GM18505 (cell line): ENCODE measurements at regions not wholly inside any gene's neighbourhood (a gene's known extent, or its start where the extent isn't known, plus 50 kb on each side); places are given as distances from the start of the nearest gene placed in this dataset.

ENCODE experiments used
- ATAC-seq: cut with Tn5 transposase; IDR thresholded peaks from one replicate; pipeline ENCODE4 v1.9.1; 2021; ENCODE audit not compliant: unreplicated experiment
- POLR2A ChIP-seq: IDR thresholded peaks from 4 replicates; pipeline ENCODE4 v1.6.1; 2011; ENCODE audit warnings: borderline replicate concordance; ENCODE audit not compliant: insufficient read depth, insufficient read length; ENCODE audit errors: extremely low read depth

DNA sequence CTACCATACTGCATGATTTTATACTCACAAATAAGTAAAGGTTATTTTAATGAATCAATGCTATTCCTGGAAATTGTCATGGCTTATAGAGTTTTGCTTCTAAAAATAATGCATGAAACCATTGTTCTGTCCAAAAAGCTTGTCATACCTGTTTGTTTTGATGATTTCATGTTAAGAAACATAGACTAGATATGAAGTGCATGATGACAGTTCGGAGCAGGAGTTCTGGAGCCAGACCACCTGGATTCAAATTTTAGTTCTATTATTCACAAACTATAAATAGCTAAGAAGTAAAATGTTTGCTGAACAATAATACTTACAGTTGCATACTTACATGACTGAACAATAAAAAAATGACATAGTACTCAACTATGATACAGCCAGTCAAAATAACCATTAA lies 107.0 kb upstream of the AKR1E2 start:
- no peak for ATAC-seq
- TF ChIP-seq POLR2A = no peak

DNA sequence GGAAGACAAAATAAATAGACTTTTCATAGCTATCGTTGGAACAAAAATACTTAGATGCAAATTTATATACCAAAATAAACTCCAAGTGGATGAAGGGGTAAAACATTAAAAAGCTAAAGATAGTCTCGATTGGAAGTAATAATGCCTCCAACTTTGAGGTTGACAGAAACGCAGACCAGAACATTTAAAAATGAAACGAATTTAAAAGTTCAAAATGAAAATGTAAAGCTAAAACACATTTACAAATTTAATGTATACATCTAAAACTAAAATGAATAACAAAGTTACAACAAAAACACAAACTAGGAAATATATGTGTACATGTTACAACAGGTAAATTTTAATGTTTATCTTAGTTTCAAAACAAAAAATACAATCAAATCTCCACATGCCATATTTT lies 107.5 kb upstream of the AKR1E2 start:
- no peak for ATAC-seq
- TF ChIP-seq POLR2A = no peak

DNA sequence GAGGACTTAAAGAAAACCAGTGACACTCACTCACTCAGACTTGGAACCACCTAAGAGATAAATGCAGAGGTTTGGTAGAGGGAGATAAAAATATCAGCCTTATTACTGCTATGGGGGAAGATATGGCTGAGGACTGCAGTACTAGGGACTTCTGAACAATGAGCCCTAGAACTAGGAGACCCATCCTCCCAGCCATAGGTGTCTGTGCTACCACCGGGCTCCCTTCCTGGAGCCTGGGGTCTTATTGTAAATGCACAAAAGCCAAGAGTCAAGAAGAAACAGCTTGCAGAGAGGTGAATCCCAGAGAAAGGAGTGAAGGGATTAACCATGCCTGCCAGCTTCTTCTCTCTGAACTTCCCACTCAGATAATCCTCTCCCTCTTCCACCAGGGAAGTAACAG lies 108.3 kb upstream of the AKR1E2 start:
- no peak for ATAC-seq
- no peak for TF ChIP-seq POLR2A

DNA sequence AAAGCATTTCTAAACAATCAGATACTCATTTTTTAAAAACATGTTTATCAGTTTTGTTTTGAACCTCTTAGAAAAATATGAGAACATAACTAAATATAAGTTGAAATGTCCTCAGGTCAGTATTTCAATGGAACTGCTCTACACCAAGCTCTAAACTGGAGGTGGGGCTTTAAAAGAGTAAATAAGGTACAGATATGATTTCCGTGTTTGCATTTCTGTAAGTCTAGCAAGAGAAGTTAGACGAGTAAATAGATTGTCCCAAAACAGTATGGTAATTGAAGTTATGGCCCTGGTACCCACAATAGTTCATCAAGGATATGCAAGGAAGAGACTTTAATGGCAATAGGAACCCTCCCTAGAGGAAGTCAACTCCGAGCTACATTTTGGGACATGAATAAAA lies 115.1 kb upstream of the AKR1E2 start:
- no peak for TF ChIP-seq POLR2A
- ATAC-seq = no peak

DNA sequence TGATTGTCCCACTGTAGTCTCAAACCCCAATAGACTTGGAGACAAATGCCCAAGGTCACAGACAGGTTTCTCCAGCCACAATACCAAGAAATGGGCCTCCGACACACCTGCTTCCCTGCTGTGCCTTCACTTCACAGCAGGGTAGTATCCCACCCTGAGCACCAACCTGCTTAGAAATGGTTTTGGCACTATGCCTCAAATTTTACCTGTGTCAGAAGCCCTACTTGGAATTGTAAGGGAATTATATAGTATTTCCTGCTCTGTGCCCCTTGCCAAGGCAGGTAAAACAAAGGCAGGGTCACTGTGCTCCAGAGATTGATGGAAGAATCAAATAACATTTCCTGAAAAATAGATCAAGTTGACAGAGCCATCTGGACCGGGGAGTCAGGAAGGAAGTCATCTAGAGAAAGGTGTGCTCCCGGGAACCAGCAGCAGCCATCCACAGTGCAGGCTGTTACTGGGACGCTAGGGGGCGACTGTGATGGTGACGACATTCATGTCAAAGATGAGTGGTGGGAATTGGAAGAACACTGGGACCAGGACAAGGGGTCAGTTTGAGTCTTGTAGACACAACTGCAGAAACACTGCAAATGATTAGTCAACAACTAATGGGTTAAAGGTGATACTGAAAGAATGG lies 117.8 kb upstream of the AKR1E2 start:
- TF ChIP-seq POLR2A = no peak
- ATAC-seq = no peak

DNA sequence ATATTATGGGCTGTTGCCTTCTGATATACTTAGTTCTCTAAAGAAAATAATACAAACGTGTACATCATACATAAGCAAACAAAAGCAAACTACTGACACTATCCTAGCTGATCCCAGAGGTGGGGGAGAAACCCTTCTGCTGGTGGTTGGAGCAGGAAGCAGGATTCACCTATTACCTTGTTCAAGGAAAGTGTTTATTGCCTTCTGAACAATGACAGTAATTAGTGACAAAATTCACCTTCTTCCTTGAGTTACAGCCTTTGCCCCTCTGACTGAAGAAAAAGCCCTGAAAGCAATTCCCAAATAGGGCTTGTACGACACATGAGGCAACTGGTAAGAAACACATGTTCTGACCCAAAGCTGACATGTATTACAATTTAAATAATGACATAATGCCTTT lies 118.8 kb upstream of the AKR1E2 start:
- no peak for TF ChIP-seq POLR2A
- ATAC-seq = no peak

DNA sequence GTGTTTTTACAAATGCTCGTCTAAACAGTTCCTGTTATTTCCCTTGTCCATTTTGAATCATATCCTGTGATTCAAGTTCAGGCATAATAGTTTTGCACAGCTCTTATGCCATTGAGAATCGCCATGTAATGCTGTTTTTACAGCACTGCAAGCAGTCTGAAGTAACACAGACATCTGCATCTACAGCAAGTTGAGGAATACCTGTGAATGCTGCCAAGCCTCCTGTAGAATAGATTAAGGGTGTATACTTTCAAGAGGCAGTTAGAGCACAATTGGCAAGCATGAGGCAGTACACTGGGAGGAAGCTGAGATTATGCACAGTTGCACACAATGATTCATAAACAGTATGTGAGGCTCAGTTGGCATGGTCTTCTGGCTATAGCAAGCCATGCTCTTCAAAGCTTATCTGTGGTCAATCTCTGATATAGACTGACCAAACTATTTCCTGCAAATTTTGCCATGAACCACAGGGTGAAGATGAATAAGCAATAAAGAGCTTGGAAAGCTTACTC lies 121.9 kb upstream of the AKR1E2 start:
- ATAC-seq = no peak
- TF ChIP-seq POLR2A = no peak

DNA sequence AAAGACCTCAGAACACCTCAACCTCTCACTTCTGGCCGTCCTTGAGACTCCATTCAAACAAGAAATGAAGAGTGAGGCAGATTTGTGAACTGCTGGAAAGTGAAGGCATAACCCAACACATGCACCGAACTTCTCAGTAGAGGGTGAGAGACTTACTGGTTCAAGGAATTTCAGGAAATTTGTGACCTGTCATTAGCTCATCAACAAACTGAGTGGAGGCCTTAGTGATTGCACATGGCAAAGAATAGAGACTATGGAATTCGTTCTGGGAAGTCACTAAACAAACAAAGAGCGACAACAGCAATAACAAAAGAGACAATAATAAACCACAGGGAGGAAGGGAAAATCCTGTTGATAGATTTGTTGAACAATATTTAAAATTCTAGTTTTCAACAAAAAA lies 125.0 kb upstream of the AKR1E2 start:
- no peak for TF ChIP-seq POLR2A
- ATAC-seq = no peak

DNA sequence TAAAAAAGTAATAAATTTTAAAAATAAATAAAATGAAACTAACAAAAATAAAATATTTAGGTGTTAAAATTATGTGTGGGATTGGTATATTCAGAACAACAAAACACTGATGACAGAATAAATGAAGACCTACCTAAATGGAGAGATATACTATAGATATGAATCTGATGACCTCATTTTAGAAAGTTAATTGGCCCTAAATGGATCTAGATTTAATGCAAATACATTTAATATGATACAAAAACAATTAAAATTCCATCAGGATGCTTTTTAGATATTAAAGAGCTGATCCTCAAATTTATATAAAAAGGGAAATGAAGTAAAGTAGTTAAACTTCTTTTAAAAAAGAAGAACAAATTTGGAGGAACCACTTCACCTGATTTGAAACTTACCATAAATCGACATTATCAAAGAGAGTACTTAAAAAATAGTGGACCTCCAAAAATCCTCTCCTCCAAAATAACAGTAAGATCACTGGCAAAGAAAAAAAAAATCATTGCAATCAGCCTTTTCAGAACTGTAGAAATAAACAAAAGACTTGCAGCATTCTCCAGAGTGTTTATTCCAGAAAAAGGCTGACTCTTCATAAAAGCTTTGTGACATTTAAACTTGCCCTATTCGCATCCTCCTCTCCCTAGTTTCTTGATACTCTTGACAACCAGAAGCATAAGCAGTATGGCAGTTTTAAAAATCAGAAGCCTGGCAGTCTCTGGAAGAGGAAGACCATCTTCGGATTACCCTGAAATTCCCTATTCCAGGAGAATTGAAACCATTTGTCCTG lies 125.9 kb upstream of the AKR1E2 start:
- TF ChIP-seq POLR2A = no peak
- no peak for ATAC-seq

DNA sequence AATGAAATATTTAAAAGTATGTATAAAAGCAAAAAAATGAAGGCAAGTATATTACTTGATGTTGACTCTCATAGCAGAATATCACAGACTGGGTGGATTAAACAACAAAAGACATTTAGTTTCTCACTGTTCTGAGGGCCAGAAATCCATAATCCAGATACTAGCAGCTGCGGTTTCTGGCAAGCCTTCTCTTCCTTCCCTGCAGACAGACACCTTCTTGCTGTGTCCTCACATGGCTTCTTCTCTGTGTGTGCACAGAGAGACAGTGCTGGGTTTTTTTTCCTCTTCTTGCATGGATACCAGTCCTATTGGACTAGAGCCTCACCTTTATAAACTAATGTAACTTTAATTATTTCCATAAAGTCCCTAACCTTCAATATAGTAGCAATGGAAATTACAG lies 127.9 kb upstream of the AKR1E2 start:
- ATAC-seq = no peak
- TF ChIP-seq POLR2A = no peak

DNA sequence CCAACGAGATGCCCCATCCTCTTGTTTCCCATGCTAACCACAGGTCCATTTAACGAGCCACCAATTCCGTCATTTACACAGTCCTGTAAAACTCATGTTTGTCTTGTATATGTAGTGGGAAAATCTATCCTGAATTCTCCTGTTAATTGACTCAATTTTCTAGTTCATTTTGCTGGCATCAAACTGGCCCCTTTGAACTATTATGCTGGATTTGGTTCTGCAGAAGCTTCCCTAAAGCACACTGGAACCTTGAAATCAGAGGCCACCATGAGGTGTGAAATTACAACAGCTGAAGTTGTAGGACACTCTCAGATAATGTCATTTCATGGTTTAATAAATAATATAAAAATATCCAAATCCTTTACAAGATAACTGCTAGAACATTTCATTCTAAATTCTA lies 129.8 kb upstream of the AKR1E2 start:
- TF ChIP-seq POLR2A = no peak

DNA sequence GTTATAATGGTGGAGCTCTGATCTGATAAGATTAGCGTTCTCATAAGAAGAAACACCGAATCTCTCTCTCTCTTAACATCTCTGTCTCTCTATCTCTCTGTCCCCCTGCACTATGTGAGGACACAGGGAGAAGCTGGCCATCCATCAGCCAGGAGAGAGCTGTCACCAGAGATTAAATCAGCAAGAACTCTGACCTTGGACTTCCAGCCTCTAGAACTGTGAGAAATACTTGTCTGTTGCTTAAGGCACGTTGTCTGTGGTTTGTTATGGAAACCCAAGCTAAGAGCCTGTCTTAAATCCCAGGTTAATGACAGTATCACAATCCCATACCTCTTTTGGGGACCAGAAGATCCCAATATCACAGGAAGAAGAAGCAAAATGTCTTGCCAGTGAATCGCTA lies 132.0 kb upstream of the AKR1E2 start:
- TF ChIP-seq POLR2A = no peak
- ATAC-seq = no peak

More for the DNA sequence above, 129.8 kb upstream of the AKR1E2 start:
- ATAC-seq = no peak

DNA sequence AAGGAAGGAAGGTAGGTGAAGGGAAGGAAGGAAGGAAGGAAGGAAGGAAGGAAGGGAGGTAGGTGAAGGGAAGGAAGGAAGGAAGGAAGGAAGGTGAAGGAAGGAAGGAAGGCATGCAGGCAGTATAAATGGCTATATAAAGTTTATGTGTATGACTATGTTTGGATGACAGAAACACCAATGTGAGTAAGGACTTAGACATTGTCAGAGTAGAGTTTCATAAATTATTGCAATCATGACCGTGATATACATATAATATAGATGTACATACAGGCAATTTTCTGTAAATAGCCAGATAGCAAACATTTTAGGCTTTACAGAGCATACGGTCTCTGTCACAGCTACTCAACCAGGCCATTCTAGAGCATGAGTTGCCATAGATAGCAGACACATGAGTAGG lies 133.8 kb upstream of the AKR1E2 start:
- TF ChIP-seq POLR2A = no peak
- no peak for ATAC-seq

DNA sequence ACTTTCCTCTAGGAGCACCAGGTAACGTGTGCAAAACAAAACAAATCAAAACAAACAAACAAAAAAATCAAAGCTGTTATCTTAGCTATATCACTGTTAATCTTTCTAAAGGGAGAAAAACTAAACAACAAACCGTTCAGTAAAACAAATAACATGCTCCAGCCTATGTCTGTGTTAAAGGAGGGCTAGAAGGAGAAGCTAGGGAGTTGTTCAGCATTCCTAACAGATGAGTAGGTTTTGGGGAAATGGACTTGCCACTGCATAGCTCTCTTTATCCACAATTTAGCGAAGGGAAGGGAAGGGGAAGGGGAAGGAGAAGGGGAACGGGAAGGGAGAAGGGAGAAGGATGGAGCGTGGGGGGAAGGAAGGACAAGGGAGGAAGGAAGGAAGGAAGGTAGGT lies 134.2 kb upstream of the AKR1E2 start:
- ATAC-seq = no peak
- TF ChIP-seq POLR2A = no peak
